CD4-positive, alpha-beta T cell treated with Interleukin-17A for 1 hour (primary cell): ENCODE measurements at regions not wholly inside any gene's neighbourhood (a gene's known extent, or its start where the extent isn't known, plus 50 kb on each side); places are given as distances from the start of the nearest gene placed in this dataset.

Source experiments
- DNase-seq: peaks from one replicate; pipeline ENCODE4 v3.0.0-alpha.2; 2020

DNA sequence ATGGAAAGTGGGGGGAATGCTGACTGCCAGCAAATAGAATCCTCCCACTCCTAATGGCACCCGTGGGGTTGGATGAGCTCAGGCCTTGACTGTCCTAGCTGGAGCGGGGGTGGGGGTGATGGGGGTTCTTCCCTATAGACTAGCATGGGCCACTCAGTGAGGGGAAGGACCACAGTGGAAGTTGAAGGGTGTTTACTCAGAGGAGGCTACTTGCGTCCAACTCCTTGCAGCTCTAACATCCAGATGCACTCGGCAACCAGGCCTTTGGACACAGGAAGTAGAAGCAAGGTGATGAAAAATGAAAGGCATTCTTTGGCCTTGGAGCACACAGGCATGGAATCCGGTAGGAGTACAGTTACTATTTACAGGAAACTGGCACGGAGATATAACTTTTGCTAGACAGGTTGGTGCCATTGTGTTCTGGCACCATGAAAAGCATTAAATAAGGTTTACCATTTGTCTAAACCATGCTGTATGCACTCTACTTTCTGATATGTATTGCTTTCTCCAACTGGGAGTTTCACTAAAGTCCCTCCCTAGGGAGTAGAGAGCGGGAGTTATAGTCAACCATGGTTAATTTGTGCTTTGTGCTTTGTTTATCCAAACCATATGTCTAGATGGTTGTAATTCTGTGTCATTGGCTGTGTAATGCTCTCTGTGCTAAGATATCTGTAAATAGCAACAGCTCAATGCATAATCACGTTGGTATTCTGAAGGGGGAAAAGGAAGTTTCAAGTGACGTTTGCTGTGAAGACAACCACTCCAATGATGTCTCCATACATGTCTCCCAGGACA lies 125.3 kb downstream of the TSHZ3 start:
- DNase-seq: no peak

DNA sequence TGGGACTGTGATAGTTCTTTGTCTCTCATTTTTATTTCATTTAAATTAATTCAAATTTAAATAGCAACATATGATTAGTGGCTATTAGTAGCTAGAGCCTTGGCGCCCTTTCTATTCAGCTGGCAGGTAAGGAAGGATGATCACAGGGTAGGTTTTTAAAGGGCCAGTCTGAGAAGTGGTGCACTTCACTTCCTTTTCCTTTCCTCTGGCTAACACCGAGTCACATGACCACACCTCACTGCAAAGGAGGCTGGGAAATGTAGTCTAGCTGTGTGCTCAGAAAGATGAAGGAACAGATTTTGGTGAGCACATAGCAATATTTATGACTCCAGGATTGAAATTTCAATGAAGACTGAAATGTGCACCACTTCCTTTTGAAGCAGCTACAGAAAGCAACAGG lies 128.7 kb downstream of the TSHZ3 start:
- DNase-seq: peak; percentile 67

DNA sequence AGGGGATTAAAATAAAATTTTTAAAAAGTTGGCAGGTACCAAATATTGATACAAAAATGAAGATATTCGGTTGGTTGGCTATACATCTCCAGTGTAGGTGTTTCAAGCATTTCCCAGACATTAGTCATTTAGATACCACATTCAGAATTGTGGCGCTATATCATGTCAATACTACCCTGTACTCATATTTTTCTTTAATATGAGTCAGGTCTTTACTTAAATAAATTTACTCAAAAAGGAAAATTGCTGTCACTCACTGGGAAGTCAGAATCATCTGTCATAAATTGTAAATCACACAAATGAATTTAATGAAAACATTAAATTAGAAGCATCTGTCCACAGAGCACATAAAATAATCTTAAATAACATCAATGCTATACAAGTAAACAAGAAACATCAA lies 134.2 kb downstream of the TSHZ3 start:
- no peak for DNase-seq

DNA sequence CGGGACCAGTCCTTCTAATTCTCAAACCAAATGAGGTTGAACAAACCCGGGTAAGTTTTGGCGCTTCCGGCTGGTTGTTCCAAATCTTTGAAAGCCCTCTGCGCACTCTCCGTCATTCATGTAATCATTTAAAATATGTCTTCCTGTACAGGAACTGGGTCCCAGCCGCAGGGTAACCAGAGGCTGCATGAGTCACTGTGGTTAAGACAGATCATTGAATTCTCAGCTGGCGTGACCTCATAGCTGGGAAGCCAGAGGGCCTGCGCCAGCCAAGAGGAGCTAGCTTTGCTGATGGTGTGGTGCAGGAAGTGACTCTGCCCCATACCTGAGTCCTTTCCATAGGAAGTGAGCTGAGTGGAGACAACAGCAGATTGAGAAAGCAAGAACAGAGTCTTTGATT lies 135.2 kb downstream of the TSHZ3 start:
- DNase-seq: peak; percentile 89

DNA sequence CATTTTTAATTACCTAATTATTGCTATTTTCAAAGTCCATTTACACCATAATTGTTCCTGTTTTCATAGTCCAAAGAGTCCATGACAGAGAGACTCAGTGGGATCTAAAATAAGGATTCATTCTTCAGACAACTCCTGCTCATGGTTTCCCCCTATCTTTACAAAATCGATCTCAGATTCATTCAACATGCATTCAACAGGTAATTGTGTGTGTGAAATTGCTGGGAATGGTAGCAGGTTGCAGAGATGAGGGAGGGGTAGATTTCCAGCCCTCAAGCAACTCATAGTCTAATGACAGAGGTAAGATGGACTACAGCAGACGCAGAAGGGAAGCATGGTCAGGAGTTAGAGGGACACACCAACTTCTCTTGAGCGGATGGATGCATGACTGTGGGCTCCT lies 138.1 kb downstream of the TSHZ3 start:
- no peak for DNase-seq

DNA sequence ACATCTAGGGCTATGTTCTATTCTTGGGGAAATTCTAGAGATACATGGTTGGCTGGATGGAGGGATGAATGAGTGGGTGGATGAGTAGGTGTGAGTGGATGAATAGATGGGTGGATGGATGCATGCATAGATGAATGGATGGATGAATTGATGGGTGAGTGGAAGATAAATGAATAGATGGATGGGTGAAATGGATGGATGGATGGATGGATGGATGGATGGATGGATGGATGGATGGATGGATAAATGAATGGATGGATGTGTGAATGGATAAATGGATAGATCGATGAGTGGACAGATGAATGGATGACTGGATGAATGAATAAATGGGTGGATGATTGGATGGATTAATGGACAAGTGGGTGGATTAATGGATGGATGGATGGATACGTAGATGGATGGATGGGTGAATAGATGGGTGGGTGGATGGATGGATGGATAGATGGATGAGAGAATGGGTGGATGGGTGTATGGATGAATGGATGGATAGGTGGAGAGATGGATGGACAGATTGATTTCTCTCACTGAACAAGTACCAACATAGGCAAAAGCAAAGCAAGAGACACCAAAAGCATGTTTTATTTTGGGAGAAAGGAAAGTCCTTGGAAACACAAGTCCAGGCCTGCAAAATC lies 143.2 kb downstream of the TSHZ3 start:
- DNase-seq: no peak

DNA sequence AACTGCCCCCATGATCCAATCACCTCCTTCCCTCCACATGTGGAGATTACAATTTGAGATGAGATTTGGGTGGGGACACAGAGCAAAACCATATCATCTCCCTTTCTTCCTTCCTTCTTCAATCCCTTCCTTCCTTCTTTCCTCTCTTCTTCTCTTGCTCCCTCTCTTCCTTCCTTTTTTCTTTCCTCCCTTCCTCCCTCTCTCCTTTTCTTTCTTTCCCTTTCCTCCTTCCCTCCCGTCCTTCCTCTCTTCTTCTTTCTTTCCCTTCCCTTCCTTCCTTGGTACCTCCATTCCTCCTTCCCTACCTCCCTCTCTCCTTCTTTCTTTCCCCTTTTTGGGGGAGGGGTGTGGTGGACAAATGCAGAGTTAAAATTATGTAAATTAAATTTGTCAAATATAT lies 145.1 kb downstream of the TSHZ3 start:
- DNase-seq: no peak

DNA sequence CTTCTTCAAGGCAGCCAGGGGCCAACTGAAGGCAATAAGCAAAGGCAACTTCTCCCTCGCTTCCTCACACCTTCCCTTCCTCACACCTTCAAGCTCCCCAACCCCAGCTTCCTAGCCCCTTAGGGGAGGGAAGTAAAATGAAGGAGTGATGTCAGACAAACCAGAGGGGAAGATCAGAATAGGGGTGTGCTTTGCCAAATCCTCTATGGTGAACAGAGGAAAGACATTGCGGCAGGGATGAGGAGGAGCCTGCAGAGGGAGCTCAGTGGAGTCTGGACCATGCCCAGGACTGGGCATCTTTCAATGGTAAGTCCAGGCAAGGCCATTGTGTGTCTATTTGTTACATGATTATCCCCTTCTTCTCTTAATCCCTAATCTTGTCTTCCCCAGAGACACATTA lies 164.0 kb downstream of the TSHZ3 start:
- DNase-seq: no peak

DNA sequence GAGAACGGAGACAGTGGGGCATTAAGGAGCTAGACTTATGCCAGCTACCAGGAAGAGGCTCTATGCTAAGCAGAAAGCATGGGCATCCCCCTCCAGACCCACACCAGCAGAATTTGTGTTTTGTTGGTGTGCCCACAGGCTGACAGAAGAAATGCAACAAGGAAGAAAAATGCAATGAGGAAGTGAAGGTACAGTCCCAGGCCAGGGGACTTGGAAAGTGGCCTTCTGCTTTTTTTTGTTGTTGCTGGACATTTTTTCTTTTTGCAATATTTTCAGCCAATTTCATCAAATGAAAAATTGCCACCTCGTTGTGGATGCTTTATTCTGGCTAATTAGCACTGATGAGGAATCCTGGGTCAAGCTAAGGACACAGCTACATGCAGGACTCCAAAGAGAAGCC lies 167.7 kb downstream of the TSHZ3 start:
- DNase-seq: no peak

DNA sequence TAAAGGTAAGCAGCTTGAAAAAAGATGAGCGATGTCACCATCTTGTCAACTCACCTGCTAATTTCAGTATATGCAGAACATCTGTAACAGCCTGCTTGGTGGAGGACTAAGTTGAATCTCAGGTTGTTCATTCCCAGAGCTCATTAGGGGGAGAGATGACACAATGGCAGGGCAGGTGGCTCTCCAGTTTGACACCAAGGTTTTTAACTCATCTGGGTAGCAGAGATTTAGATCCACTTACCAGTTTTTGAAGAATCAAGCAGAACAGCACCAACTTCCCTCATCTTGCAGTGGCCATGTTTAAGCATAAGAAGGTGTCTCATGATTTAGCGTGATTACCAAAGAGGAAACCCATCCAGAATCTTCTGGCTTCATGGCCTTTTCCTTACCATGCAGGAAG lies 168.3 kb downstream of the TSHZ3 start:
- DNase-seq: no peak

DNA sequence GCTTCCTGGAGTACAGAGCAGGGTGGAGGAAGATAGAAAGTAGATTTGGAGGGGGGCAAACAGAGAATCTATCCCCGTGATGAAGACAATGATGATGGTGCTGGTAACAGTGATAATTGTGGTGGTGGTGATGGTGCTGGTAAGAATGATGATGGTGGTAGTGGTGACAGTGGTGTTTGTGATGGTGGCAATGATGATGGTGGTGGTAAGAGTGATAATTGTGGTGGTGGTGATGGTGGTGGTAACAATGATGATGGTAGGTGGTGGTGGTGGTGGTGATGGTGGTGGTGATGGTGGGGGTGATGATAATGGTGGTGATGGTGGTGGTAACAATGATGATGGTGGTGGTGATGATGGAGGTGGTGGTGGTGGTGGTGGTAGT lies 169.8 kb downstream of the TSHZ3 start:
- no peak for DNase-seq

DNA sequence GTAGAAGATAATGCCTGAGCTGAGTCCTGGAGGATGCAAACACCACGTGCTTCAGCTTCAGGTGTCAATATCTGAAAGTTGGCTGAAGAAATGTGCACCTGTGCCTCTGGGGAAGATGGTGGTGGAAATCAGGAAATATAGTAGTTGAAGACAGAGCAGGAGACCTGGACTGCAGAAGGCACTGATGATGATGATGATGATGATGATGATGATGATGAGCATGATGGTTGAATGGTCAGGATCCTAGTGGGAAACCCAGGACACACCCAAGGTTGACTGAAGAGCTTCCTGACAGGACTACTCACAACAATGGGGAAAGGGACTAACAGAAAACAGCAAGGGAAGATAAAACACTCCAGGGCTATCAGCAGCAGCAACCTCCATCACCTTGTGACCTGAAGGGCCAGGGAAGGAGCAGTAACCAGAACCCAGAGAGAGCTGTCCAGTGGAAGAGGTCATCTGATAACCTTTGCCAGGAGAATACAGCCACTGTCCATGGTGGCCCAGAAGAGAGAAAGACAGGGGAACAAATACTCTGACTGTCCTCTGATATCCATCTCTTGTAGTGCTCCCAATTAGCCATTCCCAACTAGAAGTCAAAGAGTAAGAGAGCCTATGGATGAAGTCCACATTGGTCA lies 170.3 kb downstream of the TSHZ3 start:
- no peak for DNase-seq

DNA sequence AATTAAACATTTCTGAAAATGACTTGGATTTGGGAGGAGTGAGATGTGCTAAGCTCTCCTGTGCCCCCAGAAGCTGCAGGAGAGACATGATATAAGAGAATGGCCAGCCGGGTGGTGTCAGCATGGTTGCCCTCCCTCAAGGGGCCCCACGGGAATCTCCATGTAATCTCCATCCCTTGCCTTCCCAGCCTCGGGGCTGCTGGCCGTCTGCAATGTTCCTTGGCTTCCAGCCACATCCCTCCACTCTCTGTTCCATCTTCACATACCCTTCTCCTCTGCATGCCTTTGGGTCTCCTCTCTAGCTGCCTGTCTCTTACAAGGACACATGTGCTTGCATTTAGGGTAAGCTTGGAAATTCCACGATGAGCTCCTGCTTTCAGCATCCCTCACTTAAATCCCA lies 172.0 kb downstream of the TSHZ3 start:
- no peak for DNase-seq

DNA sequence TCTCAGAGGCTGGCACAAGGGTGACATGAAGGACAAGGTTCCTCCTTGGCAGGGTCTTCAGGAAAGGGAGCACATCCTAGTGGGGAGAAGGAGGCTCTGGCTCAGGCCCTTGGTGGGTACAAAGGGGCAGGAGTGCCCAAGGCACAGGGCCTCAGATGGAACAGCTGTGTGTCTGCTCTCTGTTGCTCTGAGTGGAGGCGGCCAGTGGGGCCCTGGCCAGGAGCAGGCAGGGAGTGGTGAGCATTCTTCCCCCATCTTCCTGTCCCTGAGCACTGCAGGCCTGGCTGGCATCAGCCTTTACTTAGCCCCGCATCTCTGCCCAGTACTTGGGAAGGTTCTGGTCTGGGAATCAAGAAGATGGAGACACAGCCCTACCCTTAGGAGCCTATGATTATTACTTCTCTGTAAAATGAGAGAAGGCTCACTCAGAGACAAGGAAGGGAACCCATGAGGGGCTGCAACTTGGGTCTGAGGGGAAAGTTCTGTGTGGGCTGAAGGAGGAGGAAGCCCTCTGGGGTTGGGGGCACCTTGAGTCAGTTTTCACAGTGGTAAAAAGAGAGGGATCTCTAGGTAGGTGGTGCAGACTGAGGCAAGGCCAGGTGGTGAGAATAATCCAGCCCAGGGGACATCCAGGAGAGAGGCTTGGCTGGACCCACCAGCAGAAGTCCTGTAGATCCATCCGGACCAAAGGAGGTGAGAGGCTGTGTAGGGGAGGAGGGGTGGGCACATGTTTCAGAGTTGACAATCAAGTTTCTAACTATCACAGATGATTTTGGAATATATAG lies 173.5 kb downstream of the TSHZ3 start:
- DNase-seq: no peak

DNA sequence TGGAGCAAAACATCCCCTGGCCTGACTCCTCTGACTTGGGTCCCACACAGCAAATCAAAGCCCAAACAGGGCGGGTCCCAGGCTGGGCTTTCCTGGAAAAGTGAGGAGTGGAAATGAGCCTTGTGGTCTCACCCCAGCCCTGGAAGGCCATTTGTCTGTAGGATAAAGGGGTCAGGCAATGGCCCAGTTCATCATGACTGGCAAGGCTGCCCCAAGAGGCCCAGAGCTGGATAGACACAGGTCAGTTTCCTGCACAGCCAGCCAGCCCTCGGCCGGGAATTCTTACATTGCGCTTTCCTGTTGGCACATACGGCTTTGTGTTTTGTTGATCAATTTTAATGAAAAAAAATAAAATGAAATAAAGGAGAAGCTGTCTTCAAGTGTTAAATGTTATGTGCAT lies 174.3 kb downstream of the TSHZ3 start:
- DNase-seq: no peak

DNA sequence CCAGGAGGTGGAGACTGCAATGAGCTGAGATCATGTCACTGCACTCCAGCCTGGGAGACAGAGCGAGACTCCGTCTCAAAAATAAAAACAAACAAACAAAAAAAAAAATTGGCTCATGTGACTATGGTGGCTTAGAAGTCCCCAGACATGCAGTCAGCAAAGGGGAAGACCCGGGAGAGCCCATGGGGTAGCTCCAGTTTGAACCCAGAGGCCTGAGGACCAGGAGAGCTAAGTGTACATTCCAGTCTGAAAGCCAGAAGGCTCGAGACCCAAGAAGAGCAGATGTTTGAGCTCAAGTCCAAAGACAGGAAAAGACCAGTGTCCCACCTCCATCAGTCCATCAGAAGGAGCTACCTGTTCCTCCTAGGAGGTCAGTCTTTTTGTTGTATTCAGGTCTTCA lies 175.2 kb downstream of the TSHZ3 start:
- DNase-seq: no peak

DNA sequence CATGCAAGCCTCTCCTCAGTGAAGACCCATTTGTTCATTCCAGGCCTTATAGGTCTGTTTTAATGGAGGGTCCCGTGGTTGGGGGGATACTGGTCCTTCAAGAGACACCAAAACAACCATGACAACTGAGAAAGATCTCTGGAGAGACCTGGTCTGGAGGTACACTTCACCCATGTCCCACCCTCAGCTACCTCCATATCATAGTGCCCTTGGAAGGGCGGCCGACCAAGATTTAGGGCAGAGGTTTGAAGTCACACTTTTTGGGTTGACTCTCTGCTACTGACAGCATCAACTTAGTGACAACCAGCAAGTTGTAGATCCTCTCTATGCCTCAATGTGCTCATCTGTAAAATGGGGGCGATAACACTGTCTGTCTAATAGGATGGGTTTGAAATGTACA lies 177.3 kb downstream of the TSHZ3 start:
- no peak for DNase-seq

DNA sequence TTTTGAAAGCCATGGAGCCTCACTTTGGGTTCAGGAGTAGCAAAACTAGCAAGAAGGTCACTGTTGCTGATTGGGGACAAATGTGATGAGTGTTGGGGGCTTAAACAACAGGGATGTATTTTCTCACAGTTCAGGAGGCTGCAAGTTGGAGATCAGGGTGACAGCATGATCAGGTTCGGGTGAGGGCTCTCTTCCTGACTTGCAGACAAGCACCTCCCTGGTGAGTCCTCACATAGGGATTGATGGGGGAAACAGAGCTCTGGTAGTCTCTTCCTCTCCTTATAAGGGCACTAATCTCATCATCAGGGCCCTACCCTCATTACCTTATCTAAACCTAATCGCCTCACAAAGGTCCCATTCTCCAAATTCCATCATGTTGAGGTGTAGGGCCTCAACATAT lies 179.2 kb downstream of the TSHZ3 start:
- no peak for DNase-seq

DNA sequence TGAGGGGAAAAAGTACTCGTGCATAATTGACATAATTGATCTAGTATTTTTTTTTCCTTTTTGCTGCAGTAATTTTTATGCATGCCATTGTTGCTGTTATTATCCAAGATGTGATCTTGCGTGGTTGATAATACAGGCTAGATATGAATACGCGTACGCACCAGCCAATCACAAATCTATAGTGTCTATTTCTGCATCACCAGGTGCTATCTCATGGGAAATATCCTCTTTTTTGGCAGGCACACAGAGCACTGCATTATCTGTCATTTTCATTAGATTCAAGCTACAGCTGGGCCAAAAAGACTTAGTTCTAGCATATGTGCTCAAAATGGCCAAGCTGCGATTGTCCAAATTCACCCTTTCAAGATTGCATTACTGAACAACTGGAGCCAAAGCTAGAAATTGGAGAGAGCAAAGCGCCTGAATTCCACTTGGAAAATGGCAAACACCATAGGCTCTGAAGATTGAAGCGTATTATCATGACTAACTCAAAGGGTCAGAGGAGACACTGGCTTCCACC lies 181.1 kb downstream of the TSHZ3 start:
- DNase-seq: no peak

DNA sequence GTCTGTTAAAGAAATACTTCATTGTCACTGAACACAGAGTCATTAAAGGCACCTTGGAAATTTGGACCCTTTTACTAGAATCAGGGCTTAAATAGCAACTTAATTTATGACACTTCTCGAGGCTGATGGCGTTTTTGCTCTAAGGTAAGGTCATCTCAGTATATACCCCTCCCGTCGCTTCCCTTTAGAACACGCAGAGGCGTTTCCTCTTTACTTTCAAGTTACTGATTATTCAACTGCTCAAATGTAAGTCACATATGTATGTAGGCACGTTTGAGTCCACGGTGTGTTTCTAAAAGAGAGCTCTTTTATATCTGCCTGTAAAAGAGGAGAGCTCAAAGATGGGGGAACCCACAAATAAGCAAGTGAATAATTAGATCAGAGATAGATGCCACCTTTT lies 181.5 kb downstream of the TSHZ3 start:
- no peak for DNase-seq

DNA sequence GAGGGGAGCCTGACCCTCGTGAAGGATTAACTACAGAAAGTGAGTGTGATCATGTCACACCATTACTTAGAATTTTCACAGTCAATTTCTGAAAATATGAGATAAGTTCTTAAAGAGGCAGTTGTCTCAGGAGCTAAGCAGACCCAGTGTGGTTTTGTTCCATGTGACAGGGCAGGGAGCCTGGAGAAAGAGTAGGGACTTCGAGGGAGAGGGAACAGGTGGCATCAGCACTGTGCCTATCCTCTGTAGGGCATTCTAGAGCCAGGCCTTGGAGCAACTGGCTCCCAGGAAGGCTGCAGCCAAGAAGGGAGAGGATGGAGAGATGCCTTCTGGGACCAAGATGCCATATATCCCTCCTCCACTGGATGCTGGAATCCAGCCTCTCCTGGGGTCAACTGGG lies 183.0 kb downstream of the TSHZ3 start:
- no peak for DNase-seq

DNA sequence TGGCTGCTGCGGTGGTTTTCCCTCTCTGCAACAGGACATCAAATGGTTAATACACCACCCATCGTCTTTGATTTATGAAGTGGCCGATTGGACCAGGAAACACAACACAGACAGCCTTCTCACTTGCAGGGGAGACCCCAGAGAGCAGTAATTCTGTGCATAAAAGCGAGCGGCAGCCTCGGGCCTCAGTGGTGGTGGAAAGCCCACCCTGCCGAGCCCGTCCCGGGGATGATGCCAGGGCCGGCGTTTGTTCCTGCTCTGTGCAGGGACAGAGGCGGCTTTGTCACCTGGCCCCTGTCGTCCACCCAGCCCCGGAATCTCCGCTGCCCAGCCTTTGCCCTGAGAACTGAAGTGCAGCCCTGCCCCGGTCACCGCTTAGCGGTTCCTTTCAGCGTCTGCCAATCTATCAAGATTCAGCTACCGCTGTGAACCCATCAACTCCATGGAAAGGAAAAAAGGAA lies 184.4 kb downstream of the TSHZ3 start:
- DNase-seq: no peak

DNA sequence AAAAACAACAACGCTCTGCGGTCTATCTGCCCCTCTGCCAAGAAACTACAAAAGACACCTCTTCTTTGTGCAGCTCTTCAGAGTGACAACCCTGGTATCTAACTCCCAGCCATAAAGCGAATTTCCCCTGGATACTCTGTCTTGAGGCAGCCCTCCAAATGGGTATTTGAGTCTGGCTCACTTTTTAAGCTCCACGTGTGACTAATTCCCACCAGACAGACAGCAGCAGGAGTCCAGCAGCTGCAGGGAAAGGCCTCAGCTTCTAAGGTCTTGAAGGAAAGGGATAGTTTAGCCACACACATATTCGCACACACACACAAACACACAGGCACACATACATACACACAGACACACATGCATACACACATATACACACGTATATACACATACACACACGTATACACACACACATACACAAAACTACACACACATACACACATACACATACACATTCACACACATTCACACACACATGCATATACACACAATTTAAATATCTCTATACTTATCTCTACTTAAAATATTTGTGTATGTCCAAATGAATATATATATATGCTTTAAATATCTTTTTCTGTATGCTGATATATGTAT lies 188.8 kb downstream of the TSHZ3 start:
- DNase-seq: no peak
